ENCODE measurements at regions not wholly inside any gene's neighbourhood (a gene's known extent, or its start where the extent isn't known, plus 50 kb on each side); places are given as distances from the start of the nearest gene placed in this dataset.

DNA sequence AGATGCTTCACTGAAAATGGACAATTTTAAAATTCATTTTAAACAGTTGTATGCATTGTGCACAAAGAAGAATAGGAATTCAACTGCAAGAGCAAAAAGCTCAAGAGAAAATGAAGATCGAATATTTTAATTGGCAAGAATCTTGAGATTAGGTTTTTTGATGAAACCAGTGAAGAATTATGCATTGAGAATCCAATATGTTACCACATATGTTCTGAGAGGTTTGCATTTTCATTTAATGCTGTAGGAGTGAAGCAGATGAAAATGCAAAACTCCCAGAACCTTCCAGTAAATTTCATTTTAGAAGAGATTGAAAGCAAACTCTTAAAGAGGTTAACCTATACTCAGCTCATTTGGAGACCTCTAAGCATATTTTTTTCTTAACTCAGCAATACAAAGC is 298.0 kb downstream of the OLFM3 start:
- TF ChIP-seq POLR2AphosphoS5 (IDR thresholded peaks at IDR 0.05), result no peak
- TF ChIP-seq, protein P1, sequence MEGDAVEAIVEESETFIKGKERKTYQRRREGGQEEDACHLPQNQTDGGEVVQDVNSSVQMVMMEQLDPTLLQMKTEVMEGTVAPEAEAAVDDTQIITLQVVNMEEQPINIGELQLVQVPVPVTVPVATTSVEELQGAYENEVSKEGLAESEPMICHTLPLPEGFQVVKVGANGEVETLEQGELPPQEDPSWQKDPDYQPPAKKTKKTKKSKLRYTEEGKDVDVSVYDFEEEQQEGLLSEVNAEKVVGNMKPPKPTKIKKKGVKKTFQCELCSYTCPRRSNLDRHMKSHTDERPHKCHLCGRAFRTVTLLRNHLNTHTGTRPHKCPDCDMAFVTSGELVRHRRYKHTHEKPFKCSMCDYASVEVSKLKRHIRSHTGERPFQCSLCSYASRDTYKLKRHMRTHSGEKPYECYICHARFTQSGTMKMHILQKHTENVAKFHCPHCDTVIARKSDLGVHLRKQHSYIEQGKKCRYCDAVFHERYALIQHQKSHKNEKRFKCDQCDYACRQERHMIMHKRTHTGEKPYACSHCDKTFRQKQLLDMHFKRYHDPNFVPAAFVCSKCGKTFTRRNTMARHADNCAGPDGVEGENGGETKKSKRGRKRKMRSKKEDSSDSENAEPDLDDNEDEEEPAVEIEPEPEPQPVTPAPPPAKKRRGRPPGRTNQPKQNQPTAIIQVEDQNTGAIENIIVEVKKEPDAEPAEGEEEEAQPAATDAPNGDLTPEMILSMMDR (IDR thresholded peaks at IDR 0.05), result no peak
